ENCODE measurements at regions not wholly inside any gene's neighbourhood (a gene's known extent, or its start where the extent isn't known, plus 50 kb on each side); places are given as distances from the start of the nearest gene placed in this dataset.

DNA sequence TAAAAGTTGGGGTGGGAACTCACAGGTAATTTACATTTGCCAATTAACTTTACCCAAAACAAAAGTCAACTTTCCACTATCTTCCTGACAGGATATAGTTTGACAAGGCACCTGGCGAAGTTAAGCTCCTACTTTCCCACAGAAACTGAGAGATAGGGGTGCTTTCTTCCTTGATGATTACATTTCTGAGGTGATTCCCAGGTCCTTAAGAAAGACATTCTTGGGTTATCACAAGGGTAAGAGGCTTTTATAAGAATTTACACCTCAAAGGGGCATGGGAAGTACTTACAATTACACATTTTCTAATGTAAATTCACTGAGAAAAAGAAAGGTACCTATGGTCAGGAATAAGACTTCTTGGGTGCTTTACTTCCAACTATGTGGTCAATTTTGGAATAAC, 660.9 kb upstream of the MGAT4C start:
- ChIA-PET POLR2A (no interaction called here), CTCF (no interaction called here)
- intact Hi-C loops (cut with micrococcal nuclease) = no loop called here
- ATAC-seq (ENCODE audit: low read depth) = no peak
- Histone ChIP-seq H3K27me3 (replicated peaks in 1 of 4; ENCODE audit: control extremely low read depth in 1 of 4, control insufficient read depth in 3 of 4, insufficient read depth in 4 of 4, low read length in 3 of 4) (no peaks in the 10 kb centered on the region), H3K4me2 (replicated peaks; ENCODE audit: low read depth, low read length, poor library complexity, severe bottlenecking) (no peak overlapping the region), H3K79me2 (ENCODE audit: control insufficient read depth, insufficient read depth, low read length) (no peaks in the 10 kb centered on the region), H3K36me3 (replicated peaks in 1 of 2; ENCODE audit: control extremely low read depth in 1 of 2, control insufficient read depth in 1 of 2, extremely low read depth in 1 of 2, insufficient read depth in 2 of 2, low read length in 1 of 2) (no peaks in the 10 kb centered on the region), H2AFZ (ENCODE audit: insufficient read depth, low read depth, low read length, poor library complexity, severe bottlenecking) (no peak overlapping the region), H3K9me3 (ENCODE audit: control extremely low read depth in 1 of 3, control insufficient read depth in 2 of 3, insufficient read depth in 1 of 3, low read length in 2 of 3) (peaks cover 0 to 4% (median 0%) of the 10 kb centered on the region in 3 donors), H3K4me1 (ENCODE audit: control insufficient read depth in 2 of 2, insufficient read depth in 2 of 2, low read length in 2 of 2) (no peaks in the 10 kb centered on the region), H4K20me1 (ENCODE audit: control insufficient read depth, insufficient read depth, low read length, poor library complexity, severe bottlenecking) (no peaks in the 10 kb centered on the region), H3K27ac (ENCODE audit: low read length in 2 of 2) (no peak overlapping the region), H3K9ac (ENCODE audit: low read length) (no peak overlapping the region), H3K4me3 (ENCODE audit: control extremely low read depth in 1 of 5, extremely low read depth in 1 of 5, insufficient read depth in 1 of 5, low read depth in 2 of 5, low read length in 4 of 5) (no peak overlapping the region)
- TF ChIP-seq, protein P1, sequence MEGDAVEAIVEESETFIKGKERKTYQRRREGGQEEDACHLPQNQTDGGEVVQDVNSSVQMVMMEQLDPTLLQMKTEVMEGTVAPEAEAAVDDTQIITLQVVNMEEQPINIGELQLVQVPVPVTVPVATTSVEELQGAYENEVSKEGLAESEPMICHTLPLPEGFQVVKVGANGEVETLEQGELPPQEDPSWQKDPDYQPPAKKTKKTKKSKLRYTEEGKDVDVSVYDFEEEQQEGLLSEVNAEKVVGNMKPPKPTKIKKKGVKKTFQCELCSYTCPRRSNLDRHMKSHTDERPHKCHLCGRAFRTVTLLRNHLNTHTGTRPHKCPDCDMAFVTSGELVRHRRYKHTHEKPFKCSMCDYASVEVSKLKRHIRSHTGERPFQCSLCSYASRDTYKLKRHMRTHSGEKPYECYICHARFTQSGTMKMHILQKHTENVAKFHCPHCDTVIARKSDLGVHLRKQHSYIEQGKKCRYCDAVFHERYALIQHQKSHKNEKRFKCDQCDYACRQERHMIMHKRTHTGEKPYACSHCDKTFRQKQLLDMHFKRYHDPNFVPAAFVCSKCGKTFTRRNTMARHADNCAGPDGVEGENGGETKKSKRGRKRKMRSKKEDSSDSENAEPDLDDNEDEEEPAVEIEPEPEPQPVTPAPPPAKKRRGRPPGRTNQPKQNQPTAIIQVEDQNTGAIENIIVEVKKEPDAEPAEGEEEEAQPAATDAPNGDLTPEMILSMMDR (IDR thresholded peaks at IDR 0.05) = no peak
- no peak for TF ChIP-seq EZH2 (IDR thresholded peaks at IDR 0.05; ENCODE audit: borderline replicate concordance, insufficient read depth, low read depth, low read length, poor library complexity, severe bottlenecking)
- no peaks in the 10 kb centered on the region for H3K4me1 Mint-ChIP-seq
- H3K9me3 Mint-ChIP-seq (ENCODE audit: insufficient read depth) = no peaks in the 10 kb centered on the region
- DNase-seq = no peak
- no CpG with 5 or more reads among the region's 1 CpG for WGBS (ENCODE audit: insufficient coverage)
- H3K27ac Mint-ChIP-seq = no peak overlapping the region
- H3K27me3 Mint-ChIP-seq = no peaks in the 10 kb centered on the region
- H3K4me3 Mint-ChIP-seq = no peak overlapping the region

DNA sequence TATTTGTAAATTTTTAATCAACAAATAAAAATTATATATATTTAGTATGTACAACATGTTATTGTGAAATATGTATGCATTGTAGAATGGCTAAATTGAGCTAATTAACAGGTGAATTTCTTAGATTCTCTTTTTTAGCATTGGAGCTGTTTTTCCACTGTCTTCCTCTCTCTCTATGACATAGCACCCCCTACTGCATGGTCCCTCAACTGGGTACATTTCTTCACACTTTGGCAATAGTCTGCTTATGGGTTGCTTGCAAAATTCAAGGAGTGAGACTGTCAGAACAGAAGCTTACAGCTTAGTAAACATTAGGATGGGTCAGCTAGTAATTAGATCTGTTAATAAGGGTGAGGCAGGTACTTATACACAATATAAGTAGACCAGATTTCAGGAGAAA, 658.5 kb upstream of the MGAT4C start:
- ChIA-PET CTCF (no interaction called here), POLR2A (no interaction called here)
- H3K36me3 ChIP-seq (replicated peaks in 1 of 2; ENCODE audit: control extremely low read depth in 1 of 2, control insufficient read depth in 1 of 2, extremely low read depth in 1 of 2, insufficient read depth in 2 of 2, low read length in 1 of 2) = no peaks in the 10 kb centered on the region
- H3K4me1 ChIP-seq (ENCODE audit: control insufficient read depth in 2 of 2, insufficient read depth in 2 of 2, low read length in 2 of 2) = no peaks in the 10 kb centered on the region
- H3K4me3 ChIP-seq (ENCODE audit: control extremely low read depth in 1 of 5, extremely low read depth in 1 of 5, insufficient read depth in 1 of 5, low read depth in 2 of 5, low read length in 4 of 5) = no peak overlapping the region
- DNase-seq = no peak
- no peak overlapping the region for H3K4me3 Mint-ChIP-seq
- no peaks in the 10 kb centered on the region for H3K27me3 ChIP-seq (replicated peaks in 1 of 4; ENCODE audit: control extremely low read depth in 1 of 4, control insufficient read depth in 3 of 4, insufficient read depth in 4 of 4, low read length in 3 of 4)
- no peak overlapping the region for H3K27ac Mint-ChIP-seq
- H3K4me2 ChIP-seq (replicated peaks; ENCODE audit: low read depth, low read length, poor library complexity, severe bottlenecking) = no peak overlapping the region
- H4K20me1 ChIP-seq (ENCODE audit: control insufficient read depth, insufficient read depth, low read length, poor library complexity, severe bottlenecking) = no peaks in the 10 kb centered on the region
- no peak overlapping the region for H2AFZ ChIP-seq (ENCODE audit: insufficient read depth, low read depth, low read length, poor library complexity, severe bottlenecking)
- no peaks in the 10 kb centered on the region for H3K79me2 ChIP-seq (ENCODE audit: control insufficient read depth, insufficient read depth, low read length)
- no peaks in the 10 kb centered on the region for H3K27me3 Mint-ChIP-seq
- H3K9me3 ChIP-seq (ENCODE audit: control extremely low read depth in 1 of 3, control insufficient read depth in 2 of 3, insufficient read depth in 1 of 3, low read length in 2 of 3) = peaks cover 0 to 5% (median 0%) of the 10 kb centered on the region in 3 donors
- H3K27ac ChIP-seq (ENCODE audit: low read length in 2 of 2) = no peak overlapping the region
- H3K9ac ChIP-seq (ENCODE audit: low read length) = no peak overlapping the region
- no peaks in the 10 kb centered on the region for H3K4me1 Mint-ChIP-seq
- ATAC-seq (ENCODE audit: low read depth) = no peak
- TF ChIP-seq, protein P1 (IDR thresholded peaks at IDR 0.05) = no peak
- TF ChIP-seq EZH2 (IDR thresholded peaks at IDR 0.05; ENCODE audit: borderline replicate concordance, insufficient read depth, low read depth, low read length, poor library complexity, severe bottlenecking) = no peak
- intact Hi-C loops (cut with micrococcal nuclease) = no loop called here
- H3K9me3 Mint-ChIP-seq (ENCODE audit: insufficient read depth) = no peaks in the 10 kb centered on the region

All from B cell (primary cell).